CD4-positive, alpha-beta memory T cell (primary cell): ENCODE measurements at regions not wholly inside any gene's neighbourhood (a gene's known extent, or its start where the extent isn't known, plus 50 kb on each side); places are given as distances from the start of the nearest gene placed in this dataset.
A peak's percentile ranks its signal among the peaks of the same experiment; 100 is the strongest.

Experiments
- CTCF ChIA-PET: fragments of 350-600 bp; sonication (Branson Sonifier 250); formaldehyde crosslinking; loops from one replicate; lab custom pipeline; 2021; ENCODE audit warnings: inconsistent platforms; ENCODE audit not compliant: partially characterized antibody; lab: Charles Lee
- POLR2A ChIA-PET: fragments of 350-600 bp; sonication (Branson Sonifier 250); formaldehyde crosslinking; loops from one replicate; lab custom pipeline; 2021; ENCODE audit not compliant: partially characterized antibody; lab: Charles Lee
- DNase-seq, 5 donors: peaks; one replicate each; pipeline versions ENCODE4 v3.0.0 to v3.0.0-alpha.2; 2020 to 2022; ENCODE audit warnings: mixed read lengths in 1 of 5
- H3K27ac ChIP-seq: one replicate; pipeline ENCODE4 v1.7.0; 2013; ENCODE audit warnings: low read depth, low read length
- H3K27me3 ChIP-seq: 2 replicates; pipeline ENCODE4 v1.7.0; 2013; ENCODE audit warnings: mild to moderate bottlenecking, low read length, moderate library complexity; ENCODE audit not compliant: insufficient read depth
- H3K36me3 ChIP-seq: 2 replicates; pipeline ENCODE4 v1.7.0; 2013; ENCODE audit warnings: mild to moderate bottlenecking, low read length, moderate library complexity; ENCODE audit not compliant: insufficient read depth
- H3K4me1 ChIP-seq: 2 replicates; pipeline ENCODE4 v1.7.0; 2013; ENCODE audit warnings: mild to moderate bottlenecking, low read length, moderate library complexity; ENCODE audit not compliant: insufficient read depth
- H3K4me3 ChIP-seq, 2 donors: one replicate each; pipeline ENCODE4 v1.7.0; 2013; ENCODE audit warnings: low read length in 2 of 2, mild to moderate bottlenecking in 1 of 2
- H3K9me3 ChIP-seq, 2 donors: one replicate each; pipeline ENCODE4 v1.7.0; 2013; ENCODE audit warnings: low read length in 2 of 2, control low read depth in 1 of 2; ENCODE audit not compliant: control insufficient read depth in 1 of 2
- H3K27ac Mint-ChIP-seq, 7 donors: one replicate each; pipeline ENCODE4 v1.8.0; 2020 to 2021; ENCODE audit warnings: mixed read lengths in 7 of 7, mild to moderate bottlenecking in 6 of 7, inconsistent platforms in 3 of 7, moderate library complexity in 3 of 7
- H3K27me3 Mint-ChIP-seq, 2 donors: one replicate each; pipeline ENCODE4 v1.8.0; 2020 to 2021; ENCODE audit warnings: mixed read lengths in 2 of 2
- H3K36me3 Mint-ChIP-seq, 2 donors: one replicate each; pipeline ENCODE4 v1.8.0; 2020 to 2021; ENCODE audit warnings: mixed read lengths in 2 of 2, inconsistent platforms in 1 of 2, mild to moderate bottlenecking in 1 of 2
- H3K4me1 Mint-ChIP-seq, 4 donors: one replicate each; pipeline ENCODE4 v1.8.0; 2020 to 2021; ENCODE audit warnings: mixed read lengths in 4 of 4, mild to moderate bottlenecking in 1 of 4
- H3K4me3 Mint-ChIP-seq, 8 donors: one replicate each; pipeline ENCODE4 v1.8.0; 2020 to 2021; ENCODE audit warnings: mixed read lengths in 8 of 8, mild to moderate bottlenecking in 7 of 8, moderate library complexity in 6 of 8, inconsistent platforms in 3 of 8
- H3K9me3 Mint-ChIP-seq, 8 donors: one replicate each; pipeline ENCODE4 v1.8.0; 2020 to 2021; ENCODE audit warnings: mixed read lengths in 8 of 8, mild to moderate bottlenecking in 5 of 8, inconsistent platforms in 3 of 8, moderate library complexity in 1 of 8
- intact Hi-C: fragments of 100-400 bp; cut with micrococcal nuclease; formaldehyde crosslinking; loops from one replicate; pipeline ENCODE4 v1.15.1; 2023

DNA sequence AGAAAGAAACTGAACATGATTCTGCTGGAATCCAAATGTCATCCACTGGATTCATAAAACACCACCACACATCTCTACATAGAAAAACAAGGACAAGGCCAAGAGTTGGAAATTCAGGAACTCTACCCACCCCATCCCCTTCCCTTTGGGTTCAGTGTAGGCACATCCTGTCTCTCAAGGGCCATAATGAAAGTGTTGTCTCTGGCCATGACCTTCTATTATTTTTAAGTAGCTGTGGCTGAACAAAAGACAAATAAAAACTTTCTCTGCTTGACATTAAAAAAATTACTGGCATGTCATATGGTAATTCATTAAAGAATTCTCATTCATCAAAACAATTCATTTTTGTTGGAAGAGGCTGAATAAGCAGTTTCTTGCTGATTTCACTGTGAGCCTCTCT, 54.9 kb upstream of the ZBTB18 start:
- ChIA-PET CTCF (no interaction called here), POLR2A (no interaction called here)
- no peaks in the 10 kb centered on the region for H3K36me3 ChIP-seq
- H3K27ac ChIP-seq, result no peak overlapping the region
- no peak for DNase-seq
- no peaks in the 10 kb centered on the region for H3K36me3 Mint-ChIP-seq
- H3K27ac Mint-ChIP-seq, result no peak overlapping the region
- intact Hi-C loops, result no loop called here
- H3K9me3 ChIP-seq, result no peaks in the 10 kb centered on the region
- H3K4me3 Mint-ChIP-seq, result no peak overlapping the region
- peaks cover 0 to 20% (median 8%) of the 10 kb centered on the region in 8 donors for H3K9me3 Mint-ChIP-seq
- peaks cover 0 to 1% of the 10 kb centered on the region in 2 donors for H3K27me3 Mint-ChIP-seq
- no peaks in the 10 kb centered on the region for H3K4me1 Mint-ChIP-seq
- no peaks in the 10 kb centered on the region for H3K4me1 ChIP-seq
- H3K27me3 ChIP-seq, result no peaks in the 10 kb centered on the region
- no peak overlapping the region for H3K4me3 ChIP-seq

GRCh38 chr1:243991650-243992049, 59.4 kb upstream of the ZBTB18 start:
- peaks cover 2 to 7% of the 10 kb centered on the region in 2 donors for H3K27me3 Mint-ChIP-seq
- Histone ChIP-seq H3K27me3 (no peaks in the 10 kb centered on the region), H3K36me3 (no peaks in the 10 kb centered on the region), H3K4me1 (no peaks in the 10 kb centered on the region), H3K27ac (no peak overlapping the region), H3K9me3 (no peaks in the 10 kb centered on the region), H3K4me3 (no peak overlapping the region)
- no peaks in the 10 kb centered on the region for H3K4me1 Mint-ChIP-seq
- H3K9me3 Mint-ChIP-seq, result peaks cover 0 to 34% (median 15%) of the 10 kb centered on the region in 8 donors
- ChIA-PET CTCF (no interaction called here), POLR2A (no interaction called here)
- intact Hi-C loops, result no loop called here
- no peak for DNase-seq
- no peaks in the 10 kb centered on the region for H3K36me3 Mint-ChIP-seq
- no peak overlapping the region for H3K4me3 Mint-ChIP-seq
- no peak overlapping the region for H3K27ac Mint-ChIP-seq

DNA sequence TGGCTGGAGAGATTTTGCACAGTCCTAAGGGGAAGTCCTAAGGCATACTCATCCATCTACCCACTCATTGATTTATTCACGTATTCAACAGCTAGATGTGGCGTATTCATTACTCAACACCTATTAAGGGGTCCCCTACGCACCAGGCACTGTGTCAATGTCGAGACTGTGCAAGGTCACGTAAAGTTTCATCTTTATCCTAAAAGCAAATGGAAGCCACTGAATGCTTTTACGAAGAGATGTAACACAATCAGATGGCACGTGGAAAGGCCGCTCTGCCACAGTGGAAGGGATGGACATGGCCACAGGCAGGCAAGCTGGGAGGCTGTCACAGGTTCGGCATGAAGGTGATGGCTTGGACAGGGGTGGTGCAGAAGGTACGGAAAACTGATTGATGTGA, 66.3 kb upstream of the ZBTB18 start:
- Histone ChIP-seq H3K4me1 (no peaks in the 10 kb centered on the region), H3K27ac (no peak overlapping the region), H3K4me3 (no peak overlapping the region), H3K36me3 (no peaks in the 10 kb centered on the region), H3K9me3 (no peaks in the 10 kb centered on the region), H3K27me3 (no peaks in the 10 kb centered on the region)
- ChIA-PET POLR2A (no interaction called here), CTCF (no interaction called here)
- Mint-ChIP-seq H3K27ac (no peak overlapping the region), H3K9me3 (peaks cover 0 to 7% (median under 1%) of the 10 kb centered on the region in 8 donors), H3K4me3 (no peak overlapping the region), H3K27me3 (peaks cover 7 to 8% of the 10 kb centered on the region in 2 donors), H3K36me3 (no peaks in the 10 kb centered on the region), H3K4me1 (no peaks in the 10 kb centered on the region)
- no peak for DNase-seq
- intact Hi-C loops, result no loop called here

DNA sequence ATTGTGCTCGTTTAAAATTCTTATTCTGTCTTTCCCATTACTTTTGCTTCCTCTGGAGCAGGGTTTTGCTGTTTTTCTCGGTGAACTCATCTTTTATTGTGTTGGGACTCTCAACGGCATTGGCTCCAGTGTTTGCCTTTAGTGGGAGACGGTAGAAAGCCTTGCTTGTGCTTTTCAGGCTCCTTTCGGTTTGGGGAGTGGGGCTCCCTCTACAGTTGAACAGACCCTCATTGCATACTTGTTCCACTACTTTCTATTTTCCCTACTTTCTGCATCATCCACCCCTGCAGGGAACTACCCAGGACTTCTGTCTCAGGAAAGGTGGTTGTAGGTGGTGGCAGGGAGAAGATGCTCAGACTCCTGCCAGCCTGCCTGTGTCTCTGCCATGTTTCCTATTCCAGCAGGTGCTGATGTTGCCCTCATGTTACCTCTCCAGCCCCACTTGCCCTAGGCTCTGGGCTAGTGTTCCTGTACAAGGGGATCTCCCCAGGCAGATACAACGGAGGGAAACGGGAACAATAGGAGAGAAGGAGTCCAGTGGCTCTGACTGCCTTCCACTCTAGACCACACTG, 68.5 kb upstream of the ZBTB18 start:
- ChIA-PET CTCF (no interaction called here), POLR2A (no interaction called here)
- DNase-seq, result no peak
- H3K4me1 Mint-ChIP-seq, result no peaks in the 10 kb centered on the region
- no peaks in the 10 kb centered on the region for H3K9me3 ChIP-seq
- no peak overlapping the region for H3K4me3 ChIP-seq
- H3K27me3 Mint-ChIP-seq, result peaks cover 7% of the 10 kb centered on the region in 2 donors
- H3K9me3 Mint-ChIP-seq, result peaks cover 0 to 5% (median 0%) of the 10 kb centered on the region in 8 donors
- intact Hi-C loops, result no loop called here
- no peak overlapping the region for H3K27ac ChIP-seq
- H3K27me3 ChIP-seq, result no peaks in the 10 kb centered on the region
- no peak overlapping the region for H3K27ac Mint-ChIP-seq
- H3K36me3 Mint-ChIP-seq, result no peaks in the 10 kb centered on the region
- H3K36me3 ChIP-seq, result no peaks in the 10 kb centered on the region
- no peaks in the 10 kb centered on the region for H3K4me1 ChIP-seq
- no peak overlapping the region for H3K4me3 Mint-ChIP-seq

DNA sequence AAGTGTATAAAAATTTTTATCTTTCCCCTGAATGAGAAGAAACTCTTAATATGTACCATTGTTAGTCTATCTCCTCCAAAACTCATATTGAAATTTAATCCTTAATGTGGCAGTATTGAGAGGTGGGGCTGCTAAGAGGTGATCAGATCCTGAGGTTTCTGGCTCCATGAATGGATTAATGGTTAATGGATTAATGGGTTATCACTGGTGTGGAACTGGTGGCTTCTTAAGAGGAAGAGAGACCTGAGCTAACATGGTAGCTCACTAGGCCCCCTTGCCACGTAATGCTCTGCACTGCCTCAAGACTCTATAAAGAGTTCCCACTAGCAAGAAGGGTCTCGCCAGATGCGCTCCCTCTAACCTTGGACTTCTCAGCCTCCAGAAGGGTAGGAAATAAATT, 70.6 kb upstream of the ZBTB18 start:
- no peak for DNase-seq
- H3K27ac ChIP-seq, result no peak overlapping the region
- Mint-ChIP-seq H3K4me1 (no peaks in the 10 kb centered on the region), H3K9me3 (no peaks in the 10 kb centered on the region), H3K4me3 (no peak overlapping the region), H3K36me3 (no peaks in the 10 kb centered on the region), H3K27me3 (no peaks in the 10 kb centered on the region), H3K27ac (peak overlapping the region in 1 of 7 donors; percentile 53)
- no peaks in the 10 kb centered on the region for H3K9me3 ChIP-seq
- H3K36me3 ChIP-seq, result no peaks in the 10 kb centered on the region
- intact Hi-C loops, result no loop called here
- H3K27me3 ChIP-seq, result no peaks in the 10 kb centered on the region
- CTCF ChIA-PET, result no interaction called here
- no peaks in the 10 kb centered on the region for H3K4me1 ChIP-seq
- POLR2A ChIA-PET, result no interaction called here
- no peak overlapping the region for H3K4me3 ChIP-seq

GRCh38 chr1:243980071-243980470, 71.0 kb upstream of the ZBTB18 start:
- Histone ChIP-seq H3K9me3 (no peaks in the 10 kb centered on the region), H3K27ac (no peak overlapping the region), H3K4me1 (no peaks in the 10 kb centered on the region), H3K4me3 (no peak overlapping the region), H3K36me3 (no peaks in the 10 kb centered on the region), H3K27me3 (no peaks in the 10 kb centered on the region)
- H3K36me3 Mint-ChIP-seq, result no peaks in the 10 kb centered on the region
- CTCF ChIA-PET, result no interaction called here
- intact Hi-C loops, result no loop called here
- H3K4me3 Mint-ChIP-seq, result no peak overlapping the region
- no peaks in the 10 kb centered on the region for H3K4me1 Mint-ChIP-seq
- POLR2A ChIA-PET, result no interaction called here
- no peaks in the 10 kb centered on the region for H3K9me3 Mint-ChIP-seq
- DNase-seq, result no peak
- H3K27ac Mint-ChIP-seq, result no peak overlapping the region
- H3K27me3 Mint-ChIP-seq, result no peaks in the 10 kb centered on the region

DNA sequence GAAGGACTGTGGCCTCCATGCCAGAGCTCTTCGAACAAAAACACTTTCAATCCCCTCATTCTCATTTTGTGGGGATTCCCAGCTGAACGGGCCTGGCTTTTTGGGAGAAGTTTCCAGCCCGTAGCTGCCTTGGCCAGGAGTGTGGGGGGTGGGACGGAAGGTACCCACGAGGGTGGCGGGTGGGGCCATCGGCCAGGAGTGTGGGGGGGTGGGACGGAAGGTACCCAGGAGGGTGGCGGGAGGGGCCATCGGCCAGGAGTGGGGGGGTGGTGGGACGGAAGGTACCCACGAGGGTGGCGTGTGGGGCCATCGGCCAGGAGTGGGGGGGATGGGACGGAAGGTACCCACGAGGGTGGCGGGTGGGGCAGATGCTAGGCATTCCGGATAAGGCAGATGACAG, 71.7 kb upstream of the ZBTB18 start:
- DNase-seq, result no peak
- Mint-ChIP-seq H3K27me3 (no peaks in the 10 kb centered on the region), H3K27ac (no peak overlapping the region), H3K9me3 (no peaks in the 10 kb centered on the region), H3K4me3 (no peak overlapping the region), H3K36me3 (no peaks in the 10 kb centered on the region), H3K4me1 (no peaks in the 10 kb centered on the region)
- H3K27me3 ChIP-seq, result no peaks in the 10 kb centered on the region
- POLR2A ChIA-PET, result no interaction called here
- H3K27ac ChIP-seq, result no peak overlapping the region
- no peaks in the 10 kb centered on the region for H3K4me1 ChIP-seq
- no peaks in the 10 kb centered on the region for H3K36me3 ChIP-seq
- no peak overlapping the region for H3K4me3 ChIP-seq
- CTCF ChIA-PET, result no interaction called here
- H3K9me3 ChIP-seq, result no peaks in the 10 kb centered on the region
- intact Hi-C loops, result no loop called here

- no peaks in the 10 kb centered on the region for H3K9me3 ChIP-seq
- DNase-seq, result no peak
- H3K36me3 Mint-ChIP-seq, result no peaks in the 10 kb centered on the region
- intact Hi-C loops, result no loop called here
- H3K4me1 ChIP-seq, result no peaks in the 10 kb centered on the region
- H3K4me1 Mint-ChIP-seq, result no peaks in the 10 kb centered on the region
- peaks cover 1 to 7% of the 10 kb centered on the region in 2 donors for H3K27me3 Mint-ChIP-seq
- H3K4me3 ChIP-seq, result no peak overlapping the region
- no peaks in the 10 kb centered on the region for H3K9me3 Mint-ChIP-seq
- POLR2A ChIA-PET, result no interaction called here
- H3K27ac Mint-ChIP-seq, result no peak overlapping the region
- no peak overlapping the region for H3K4me3 Mint-ChIP-seq
- H3K27me3 ChIP-seq, result no peaks in the 10 kb centered on the region
- no peak overlapping the region for H3K27ac ChIP-seq
- CTCF ChIA-PET, result no interaction called here
- no peaks in the 10 kb centered on the region for H3K36me3 ChIP-seq
Observed at GRCh38 chr1:243977094-243977493, 74.0 kb upstream of the ZBTB18 start.
